WTC11 (cell line): ENCODE measurements at regions not wholly inside any gene's neighbourhood (a gene's known extent, or its start where the extent isn't known, plus 50 kb on each side); places are given as distances from the start of the nearest gene placed in this dataset.

Experiments
- ATAC-seq: fragments of 200-7000 bp; cut with Tn5 transposase; 2 replicates; pipeline ENCODE4 v1.10.0; 2021; ENCODE audit warnings: mild to moderate bottlenecking, moderate library complexity
- CTCF ChIA-PET: fragments of 300-600 bp; sonication (Branson Sonifier 250); formaldehyde crosslinking; loops from one replicate; lab custom pipeline; 2021; ENCODE audit warnings: antibody characterized with exemption; lab: Charles Lee
- POLR2A ChIA-PET: fragments of 350-600 bp; sonication (Branson Sonifier 250); formaldehyde crosslinking; loops from one replicate; lab custom pipeline; 2021; ENCODE audit warnings: antibody characterized with exemption; lab: Charles Lee
- DNase-seq: peaks from one replicate; pipeline ENCODE4 v3.0.0; 2021; ENCODE audit warnings: low spot score
- H3K27ac Mint-ChIP-seq: 2 replicates; pipeline ENCODE4 v1.8.0; 2021; ENCODE audit warnings: mixed read lengths
- H3K27me3 Mint-ChIP-seq: 2 replicates; pipeline ENCODE4 v1.8.0; 2021; ENCODE audit warnings: low read depth, mild to moderate bottlenecking, moderate library complexity, mixed read lengths
- H3K36me3 Mint-ChIP-seq: 2 replicates; pipeline ENCODE4 v1.8.0; 2021; ENCODE audit warnings: mixed read lengths
- H3K4me1 Mint-ChIP-seq: 2 replicates; pipeline ENCODE4 v1.8.0; 2022; ENCODE audit warnings: mixed read lengths
- H3K4me3 Mint-ChIP-seq: 2 replicates; pipeline ENCODE4 v1.8.0; 2021; ENCODE audit warnings: mild to moderate bottlenecking, moderate library complexity, mixed read lengths
- H3K9me3 Mint-ChIP-seq: 2 replicates; pipeline ENCODE4 v1.8.0; 2021; ENCODE audit warnings: mixed read lengths
- ELF4 ChIP-seq: sonication (generic); formaldehyde crosslinking; IDR thresholded peaks from 2 replicates; pipeline ENCODE4 v1.8.1; 2022; ENCODE audit warnings: low read depth, mild to moderate bottlenecking, moderate library complexity, missing genetic modification reagents
- EMX1 ChIP-seq: fragments of 250-450 bp; sonication (Bioruptor Pico); IDR thresholded peaks from 2 replicates; pipeline ENCODE4 v1.8.0; 2021; ENCODE audit warnings: mild to moderate bottlenecking
- FOXP1 ChIP-seq: sonication (generic); formaldehyde crosslinking; IDR thresholded peaks from 2 replicates; pipeline ENCODE4 v1.8.0; 2022; ENCODE audit warnings: missing genetic modification reagents, mild to moderate bottlenecking, moderate library complexity, borderline replicate concordance
- GRHL2 ChIP-seq: fragments of 250-450 bp; sonication (Bioruptor Pico); IDR thresholded peaks from 2 replicates; pipeline ENCODE4 v1.8.0; 2022; ENCODE audit warnings: mild to moderate bottlenecking, moderate library complexity; ENCODE audit not compliant: insufficient replicate concordance, severe bottlenecking
- MXD4 ChIP-seq: fragments of 250-450 bp; sonication (Bioruptor Pico); IDR thresholded peaks from 2 replicates; pipeline ENCODE4 v1.8.0; 2021; ENCODE audit warnings: mild to moderate bottlenecking, moderate library complexity, borderline replicate concordance
- NFE2L1 ChIP-seq: sonication (generic); formaldehyde crosslinking; IDR thresholded peaks from 2 replicates; pipeline ENCODE4 v1.8.1; 2023; ENCODE audit warnings: missing genetic modification reagents
- RORB ChIP-seq: fragments of 250-450 bp; sonication (Bioruptor Pico); IDR thresholded peaks from 2 replicates; pipeline ENCODE4 v1.9.0; 2021; ENCODE audit warnings: mild to moderate bottlenecking
- SOX15 ChIP-seq: fragments of 250-450 bp; sonication (Bioruptor Pico); IDR thresholded peaks from 2 replicates; pipeline ENCODE4 v1.9.0; 2021; ENCODE audit warnings: mild to moderate bottlenecking
- SP1 ChIP-seq: sonication (generic); formaldehyde crosslinking; conservative IDR thresholded peaks from 2 replicates; pipeline ENCODE4 v1.8.1; 2022; ENCODE audit warnings: missing genetic modification reagents
- ZNF121 ChIP-seq: sonication (generic); formaldehyde crosslinking; IDR thresholded peaks from 2 replicates; pipeline ENCODE4 v1.8.0; 2023; ENCODE audit warnings: missing genetic modification reagents
- ZNF219 ChIP-seq: sonication (generic); formaldehyde crosslinking; IDR thresholded peaks from 2 replicates; pipeline ENCODE4 v1.8.0; 2023; ENCODE audit warnings: missing genetic modification reagents, mild to moderate bottlenecking, borderline replicate concordance
- ZNF671 ChIP-seq: fragments of 250-450 bp; sonication (Bioruptor Pico); IDR thresholded peaks from 2 replicates; pipeline ENCODE4 v1.8.0; 2021; ENCODE audit warnings: mild to moderate bottlenecking
- TF ChIP-seq, protein P1 (sequence below): sonication (generic); formaldehyde crosslinking; IDR thresholded peaks from 2 replicates; pipeline ENCODE4 v1.8.0; 2023; ENCODE audit warnings: mild to moderate bottlenecking, missing genetic modification reagents
- TF ChIP-seq, protein P2 (sequence below): sonication (generic); formaldehyde crosslinking; IDR thresholded peaks from 2 replicates; pipeline ENCODE4 v1.8.1; 2022; ENCODE audit warnings: low read depth, missing genetic modification reagents, borderline replicate concordance
- TF ChIP-seq, protein P3 (sequence below): sonication (generic); formaldehyde crosslinking; IDR thresholded peaks from 2 replicates; pipeline ENCODE4 v1.8.1; 2022; ENCODE audit warnings: mild to moderate bottlenecking, moderate library complexity, missing genetic modification reagents
- TF ChIP-seq, protein P4 (sequence below): sonication (generic); formaldehyde crosslinking; IDR thresholded peaks from 2 replicates; pipeline ENCODE4 v1.8.1; 2023; ENCODE audit warnings: mild to moderate bottlenecking, missing genetic modification reagents, moderate library complexity
- TF ChIP-seq, protein P5 (sequence below): sonication (generic); formaldehyde crosslinking; IDR thresholded peaks from 2 replicates; pipeline ENCODE4 v1.8.1; 2023; ENCODE audit warnings: mild to moderate bottlenecking, missing genetic modification reagents, moderate library complexity
- TF ChIP-seq, protein P6 (sequence below): sonication (generic); formaldehyde crosslinking; IDR thresholded peaks from 2 replicates; pipeline ENCODE4 v1.8.0; 2023; ENCODE audit warnings: missing genetic modification reagents
- TF ChIP-seq, protein P7 (sequence below): sonication (generic); formaldehyde crosslinking; IDR thresholded peaks from 2 replicates; pipeline ENCODE4 v1.8.0; 2022; ENCODE audit warnings: mild to moderate bottlenecking, missing genetic modification reagents
- TF ChIP-seq, protein P8 (sequence below): fragments of 250-450 bp; sonication (Bioruptor Pico); IDR thresholded peaks from 2 replicates; pipeline ENCODE4 v1.8.0; 2021; ENCODE audit warnings: mild to moderate bottlenecking

DNA sequence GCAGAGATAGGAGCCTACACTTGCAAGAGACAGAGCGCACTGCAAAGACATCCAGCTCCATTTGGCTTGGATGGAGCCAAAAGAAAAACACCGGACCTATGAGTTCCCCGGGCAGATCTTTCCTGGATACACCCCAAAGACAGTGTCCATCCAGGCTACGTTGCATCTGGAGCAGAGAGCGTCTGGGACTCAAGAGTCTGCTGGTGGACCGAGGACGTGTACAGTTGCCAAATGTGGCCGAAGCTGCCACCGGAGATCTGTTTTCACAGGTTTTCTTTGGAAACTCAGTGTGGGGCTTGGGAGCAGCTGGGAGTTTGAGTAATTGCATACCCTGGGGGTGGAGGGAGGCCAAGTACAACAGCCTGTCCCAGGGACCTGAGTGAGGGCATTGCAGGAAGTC lies 192.3 kb upstream of the OSR1 start (continued):
- TF ChIP-seq, protein P1, sequence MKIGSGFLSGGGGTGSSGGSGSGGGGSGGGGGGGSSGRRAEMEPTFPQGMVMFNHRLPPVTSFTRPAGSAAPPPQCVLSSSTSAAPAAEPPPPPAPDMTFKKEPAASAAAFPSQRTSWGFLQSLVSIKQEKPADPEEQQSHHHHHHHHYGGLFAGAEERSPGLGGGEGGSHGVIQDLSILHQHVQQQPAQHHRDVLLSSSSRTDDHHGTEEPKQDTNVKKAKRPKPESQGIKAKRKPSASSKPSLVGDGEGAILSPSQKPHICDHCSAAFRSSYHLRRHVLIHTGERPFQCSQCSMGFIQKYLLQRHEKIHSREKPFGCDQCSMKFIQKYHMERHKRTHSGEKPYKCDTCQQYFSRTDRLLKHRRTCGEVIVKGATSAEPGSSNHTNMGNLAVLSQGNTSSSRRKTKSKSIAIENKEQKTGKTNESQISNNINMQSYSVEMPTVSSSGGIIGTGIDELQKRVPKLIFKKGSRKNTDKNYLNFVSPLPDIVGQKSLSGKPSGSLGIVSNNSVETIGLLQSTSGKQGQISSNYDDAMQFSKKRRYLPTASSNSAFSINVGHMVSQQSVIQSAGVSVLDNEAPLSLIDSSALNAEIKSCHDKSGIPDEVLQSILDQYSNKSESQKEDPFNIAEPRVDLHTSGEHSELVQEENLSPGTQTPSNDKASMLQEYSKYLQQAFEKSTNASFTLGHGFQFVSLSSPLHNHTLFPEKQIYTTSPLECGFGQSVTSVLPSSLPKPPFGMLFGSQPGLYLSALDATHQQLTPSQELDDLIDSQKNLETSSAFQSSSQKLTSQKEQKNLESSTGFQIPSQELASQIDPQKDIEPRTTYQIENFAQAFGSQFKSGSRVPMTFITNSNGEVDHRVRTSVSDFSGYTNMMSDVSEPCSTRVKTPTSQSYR (CRISPR knock-in tag): no peak
- TF ChIP-seq GRHL2 (CRISPR knock-in tag) (no peak), ELF4 (CRISPR knock-in tag) (no peak), NFE2L1 (CRISPR knock-in tag) (no peak), MXD4 (CRISPR knock-in tag) (no peak), ZNF671 (CRISPR knock-in tag) (no peak), SP1 (CRISPR knock-in tag) (no peak), RORB (CRISPR knock-in tag) (no peak), ZNF219 (CRISPR knock-in tag) (no peak)
- TF ChIP-seq, protein P2, sequence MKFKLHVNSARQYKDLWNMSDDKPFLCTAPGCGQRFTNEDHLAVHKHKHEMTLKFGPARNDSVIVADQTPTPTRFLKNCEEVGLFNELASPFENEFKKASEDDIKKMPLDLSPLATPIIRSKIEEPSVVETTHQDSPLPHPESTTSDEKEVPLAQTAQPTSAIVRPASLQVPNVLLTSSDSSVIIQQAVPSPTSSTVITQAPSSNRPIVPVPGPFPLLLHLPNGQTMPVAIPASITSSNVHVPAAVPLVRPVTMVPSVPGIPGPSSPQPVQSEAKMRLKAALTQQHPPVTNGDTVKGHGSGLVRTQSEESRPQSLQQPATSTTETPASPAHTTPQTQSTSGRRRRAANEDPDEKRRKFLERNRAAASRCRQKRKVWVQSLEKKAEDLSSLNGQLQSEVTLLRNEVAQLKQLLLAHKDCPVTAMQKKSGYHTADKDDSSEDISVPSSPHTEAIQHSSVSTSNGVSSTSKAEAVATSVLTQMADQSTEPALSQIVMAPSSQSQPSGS: no peak
- TF ChIP-seq, protein P3, sequence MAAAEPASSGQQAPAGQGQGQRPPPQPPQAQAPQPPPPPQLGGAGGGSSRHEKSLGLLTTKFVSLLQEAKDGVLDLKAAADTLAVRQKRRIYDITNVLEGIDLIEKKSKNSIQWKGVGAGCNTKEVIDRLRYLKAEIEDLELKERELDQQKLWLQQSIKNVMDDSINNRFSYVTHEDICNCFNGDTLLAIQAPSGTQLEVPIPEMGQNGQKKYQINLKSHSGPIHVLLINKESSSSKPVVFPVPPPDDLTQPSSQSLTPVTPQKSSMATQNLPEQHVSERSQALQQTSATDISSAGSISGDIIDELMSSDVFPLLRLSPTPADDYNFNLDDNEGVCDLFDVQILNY: no peak
- TF ChIP-seq, protein P4, sequence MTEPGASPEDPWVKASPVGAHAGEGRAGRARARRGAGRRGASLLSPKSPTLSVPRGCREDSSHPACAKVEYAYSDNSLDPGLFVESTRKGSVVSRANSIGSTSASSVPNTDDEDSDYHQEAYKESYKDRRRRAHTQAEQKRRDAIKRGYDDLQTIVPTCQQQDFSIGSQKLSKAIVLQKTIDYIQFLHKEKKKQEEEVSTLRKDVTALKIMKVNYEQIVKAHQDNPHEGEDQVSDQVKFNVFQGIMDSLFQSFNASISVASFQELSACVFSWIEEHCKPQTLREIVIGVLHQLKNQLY (CRISPR knock-in tag): no peak
- TF ChIP-seq, protein P5, sequence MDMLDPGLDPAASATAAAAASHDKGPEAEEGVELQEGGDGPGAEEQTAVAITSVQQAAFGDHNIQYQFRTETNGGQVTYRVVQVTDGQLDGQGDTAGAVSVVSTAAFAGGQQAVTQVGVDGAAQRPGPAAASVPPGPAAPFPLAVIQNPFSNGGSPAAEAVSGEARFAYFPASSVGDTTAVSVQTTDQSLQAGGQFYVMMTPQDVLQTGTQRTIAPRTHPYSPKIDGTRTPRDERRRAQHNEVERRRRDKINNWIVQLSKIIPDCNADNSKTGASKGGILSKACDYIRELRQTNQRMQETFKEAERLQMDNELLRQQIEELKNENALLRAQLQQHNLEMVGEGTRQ (CRISPR knock-in tag): no peak

DNA sequence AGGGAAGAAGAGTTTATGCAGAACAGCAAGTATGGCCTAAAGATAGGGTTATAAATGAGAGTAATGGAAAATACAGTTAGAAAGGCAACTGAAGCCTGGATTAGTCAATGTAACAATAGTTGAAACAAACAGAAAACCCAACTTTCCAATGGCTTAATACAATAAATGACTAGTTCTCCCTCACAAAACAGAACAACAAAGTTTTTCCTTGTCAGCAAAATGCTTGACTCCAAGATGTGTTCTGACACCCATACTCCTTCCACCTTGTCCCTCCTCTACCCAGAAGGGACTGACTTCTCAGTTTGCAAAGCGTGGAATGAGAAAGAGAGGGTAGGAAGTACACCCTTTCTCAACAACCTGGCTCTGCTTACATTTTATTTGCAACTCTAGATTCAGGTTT lies 191.4 kb upstream of the OSR1 start:
- H3K9me3 Mint-ChIP-seq: peaks cover 4% of the 10 kb centered on the region; the same call in 1 of the 2 replicates
- no peak overlapping the region for H3K4me3 Mint-ChIP-seq
- ChIA-PET POLR2A (no interaction called here), CTCF (no interaction called here)
- H3K27me3 Mint-ChIP-seq: no peaks in the 10 kb centered on the region; the same call in 1 of the 2 replicates
- DNase-seq (no peak), ATAC-seq (no peak)
- no peaks in the 10 kb centered on the region for H3K36me3 Mint-ChIP-seq
- no peak overlapping the region for H3K27ac Mint-ChIP-seq
- no peaks in the 10 kb centered on the region for H3K4me1 Mint-ChIP-seq
- TF ChIP-seq, protein P6, sequence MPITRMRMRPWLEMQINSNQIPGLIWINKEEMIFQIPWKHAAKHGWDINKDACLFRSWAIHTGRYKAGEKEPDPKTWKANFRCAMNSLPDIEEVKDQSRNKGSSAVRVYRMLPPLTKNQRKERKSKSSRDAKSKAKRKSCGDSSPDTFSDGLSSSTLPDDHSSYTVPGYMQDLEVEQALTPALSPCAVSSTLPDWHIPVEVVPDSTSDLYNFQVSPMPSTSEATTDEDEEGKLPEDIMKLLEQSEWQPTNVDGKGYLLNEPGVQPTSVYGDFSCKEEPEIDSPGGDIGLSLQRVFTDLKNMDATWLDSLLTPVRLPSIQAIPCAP (CRISPR knock-in tag): no peak

DNA sequence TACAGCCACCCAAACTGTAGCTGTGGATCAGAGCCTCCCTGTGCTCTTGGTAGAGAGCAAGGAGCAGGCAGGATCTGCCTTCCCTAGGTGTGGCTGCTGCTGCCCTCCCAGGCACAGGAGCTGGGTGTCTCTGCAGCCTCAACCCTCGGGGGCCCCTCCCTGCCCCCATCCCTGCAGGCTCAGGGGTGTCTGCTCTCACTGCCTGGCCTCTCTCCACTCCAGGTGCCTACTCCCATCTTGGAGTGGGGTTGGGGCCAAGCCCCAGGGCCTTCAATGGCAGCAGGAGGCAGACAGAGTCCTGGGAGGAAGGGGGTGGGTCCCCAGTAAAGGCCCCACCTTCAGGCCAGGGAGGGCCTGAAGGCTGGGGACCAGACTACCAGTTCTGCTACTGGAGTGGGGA lies 189.7 kb upstream of the OSR1 start:
- ChIA-PET CTCF (no interaction called here), POLR2A (no interaction called here)
- DNase-seq (no peak), ATAC-seq (no peak)
- Mint-ChIP-seq H3K27me3 (no peaks in the 10 kb centered on the region), H3K27ac (no peak overlapping the region), H3K9me3 (peaks cover 4% of the 10 kb centered on the region; the same call in 1 of the 2 replicates), H3K4me3 (no peak overlapping the region), H3K36me3 (no peaks in the 10 kb centered on the region), H3K4me1 (no peaks in the 10 kb centered on the region)
- TF ChIP-seq, protein P7, sequence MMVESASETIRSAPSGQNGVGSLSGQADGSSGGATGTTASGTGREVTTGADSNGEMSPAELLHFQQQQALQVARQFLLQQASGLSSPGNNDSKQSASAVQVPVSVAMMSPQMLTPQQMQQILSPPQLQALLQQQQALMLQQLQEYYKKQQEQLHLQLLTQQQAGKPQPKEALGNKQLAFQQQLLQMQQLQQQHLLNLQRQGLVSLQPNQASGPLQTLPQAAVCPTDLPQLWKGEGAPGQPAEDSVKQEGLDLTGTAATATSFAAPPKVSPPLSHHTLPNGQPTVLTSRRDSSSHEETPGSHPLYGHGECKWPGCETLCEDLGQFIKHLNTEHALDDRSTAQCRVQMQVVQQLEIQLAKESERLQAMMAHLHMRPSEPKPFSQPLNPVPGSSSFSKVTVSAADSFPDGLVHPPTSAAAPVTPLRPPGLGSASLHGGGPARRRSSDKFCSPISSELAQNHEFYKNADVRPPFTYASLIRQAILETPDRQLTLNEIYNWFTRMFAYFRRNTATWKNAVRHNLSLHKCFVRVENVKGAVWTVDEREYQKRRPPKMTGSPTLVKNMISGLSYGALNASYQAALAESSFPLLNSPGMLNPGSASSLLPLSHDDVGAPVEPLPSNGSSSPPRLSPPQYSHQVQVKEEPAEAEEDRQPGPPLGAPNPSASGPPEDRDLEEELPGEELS (CRISPR knock-in tag): no peak
- TF ChIP-seq, protein P8, sequence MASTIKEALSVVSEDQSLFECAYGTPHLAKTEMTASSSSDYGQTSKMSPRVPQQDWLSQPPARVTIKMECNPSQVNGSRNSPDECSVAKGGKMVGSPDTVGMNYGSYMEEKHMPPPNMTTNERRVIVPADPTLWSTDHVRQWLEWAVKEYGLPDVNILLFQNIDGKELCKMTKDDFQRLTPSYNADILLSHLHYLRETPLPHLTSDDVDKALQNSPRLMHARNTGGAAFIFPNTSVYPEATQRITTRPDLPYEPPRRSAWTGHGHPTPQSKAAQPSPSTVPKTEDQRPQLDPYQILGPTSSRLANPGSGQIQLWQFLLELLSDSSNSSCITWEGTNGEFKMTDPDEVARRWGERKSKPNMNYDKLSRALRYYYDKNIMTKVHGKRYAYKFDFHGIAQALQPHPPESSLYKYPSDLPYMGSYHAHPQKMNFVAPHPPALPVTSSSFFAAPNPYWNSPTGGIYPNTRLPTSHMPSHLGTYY: no peak
- TF ChIP-seq ZNF121 (CRISPR knock-in tag): no peak
- TF ChIP-seq ZNF671 (CRISPR knock-in tag): no peak
- TF ChIP-seq GRHL2 (CRISPR knock-in tag): no peak
- no peak for TF ChIP-seq NFE2L1 (CRISPR knock-in tag)
- TF ChIP-seq SOX15 (CRISPR knock-in tag): no peak
- no peak for TF ChIP-seq EMX1 (CRISPR knock-in tag)
- TF ChIP-seq FOXP1: no peak
